ENCODE measurements at regions not wholly inside any gene's neighbourhood (a gene's known extent, or its start where the extent isn't known, plus 50 kb on each side); places are given as distances from the start of the nearest gene placed in this dataset.

GRCh38 chr1:82445827-82446226, 645.1 kb downstream of the ADGRL2 start:
- DNase-seq (ENCODE audit: low read depth), result no peak

- no peak for DNase-seq (ENCODE audit: low read depth)
Measured at GRCh38 chr1:82445132-82445531, 644.4 kb downstream of the ADGRL2 start.

GRCh38 chr1:82441402-82441801, 640.7 kb downstream of the ADGRL2 start:
- DNase-seq (ENCODE audit: low read depth), result no peak

- DNase-seq (ENCODE audit: low read depth), result no peak
Measured at GRCh38 chr1:82423174-82423815, 622.6 kb downstream of the ADGRL2 start.

GRCh38 chr1:82421782-82422181, 621.0 kb downstream of the ADGRL2 start:
- DNase-seq (ENCODE audit: low read depth), result no peak

- DNase-seq (ENCODE audit: low read depth), result no peak
Measured at GRCh38 chr1:82420584-82420983, 619.9 kb downstream of the ADGRL2 start.

- no peak for DNase-seq (ENCODE audit: low read depth)
Measured at GRCh38 chr1:82411605-82412004, 610.9 kb downstream of the ADGRL2 start.

GRCh38 chr1:82405333-82405732, 604.6 kb downstream of the ADGRL2 start:
- no peak for DNase-seq (ENCODE audit: low read depth)

- DNase-seq (ENCODE audit: low read depth), result no peak
Measured at GRCh38 chr1:82401116-82401515, 600.4 kb downstream of the ADGRL2 start.

- no peak for DNase-seq (ENCODE audit: low read depth)
Measured at GRCh38 chr1:82400521-82400920, 599.8 kb downstream of the ADGRL2 start.

GRCh38 chr1:82399093-82399492, 598.4 kb downstream of the ADGRL2 start:
- DNase-seq (ENCODE audit: low read depth), result no peak

- DNase-seq (ENCODE audit: low read depth), result no peak
Measured at GRCh38 chr1:82398357-82398756, 597.6 kb downstream of the ADGRL2 start.

GRCh38 chr1:82395440-82395839, 594.7 kb downstream of the ADGRL2 start:
- no peak for DNase-seq (ENCODE audit: low read depth)

GRCh38 chr1:82392946-82393345, 592.2 kb downstream of the ADGRL2 start:
- no peak for DNase-seq (ENCODE audit: low read depth)

- DNase-seq (ENCODE audit: low read depth), result no peak
Measured at GRCh38 chr1:82392513-82392912, 591.8 kb downstream of the ADGRL2 start.

GRCh38 chr1:82391712-82392111, 591.0 kb downstream of the ADGRL2 start:
- DNase-seq (ENCODE audit: low read depth), result no peak

- DNase-seq (ENCODE audit: low read depth), result no peak
Measured at GRCh38 chr1:82390627-82391026, 589.9 kb downstream of the ADGRL2 start.

- no peak for DNase-seq (ENCODE audit: low read depth)
Measured at GRCh38 chr1:82388679-82389078, 587.9 kb downstream of the ADGRL2 start.

GRCh38 chr1:82387012-82387366, 586.3 kb downstream of the ADGRL2 start:
- no peak for DNase-seq (ENCODE audit: low read depth)

GRCh38 chr1:82386365-82387011, 585.8 kb downstream of the ADGRL2 start:
- no peak for DNase-seq (ENCODE audit: low read depth)

GRCh38 chr1:82384776-82385175, 584.0 kb downstream of the ADGRL2 start:
- DNase-seq (ENCODE audit: low read depth), result no peak

GRCh38 chr1:82377201-82377884, 576.6 kb downstream of the ADGRL2 start:
- DNase-seq (ENCODE audit: low read depth), result no peak

- no peak for DNase-seq (ENCODE audit: low read depth)
Measured at GRCh38 chr1:82373710-82374109, 573.0 kb downstream of the ADGRL2 start.

Data from T-helper 22 cell (primary cell).